GM23338 (cell line): ENCODE measurements at regions not wholly inside any gene's neighbourhood (a gene's known extent, or its start where the extent isn't known, plus 50 kb on each side); places are given as distances from the start of the nearest gene placed in this dataset.

Experiments used
- ATAC-seq: fragments of 200-7000 bp; cut with Tn5 transposase; 3 replicates; pipeline ENCODE4 v1.9.1; 2020
- DNase-seq: peaks from one replicate; pipeline ENCODE4 v3.0.0-alpha.2; 2015; ENCODE audit warnings: low spot score
- H2AFZ ChIP-seq: fragments of 200-600 bp; sonication (generic); 2 replicates; pipeline ENCODE4 v1.8.0; 2016; ENCODE audit warnings: antibody characterized with exemption, mild to moderate bottlenecking, moderate library complexity
- H3F3A ChIP-seq: fragments of 200-600 bp; sonication (generic); replicated peaks from 2 replicates; pipeline ENCODE4 v1.8.0; 2017; ENCODE audit warnings: antibody characterized with exemption, mixed run types, low read depth
- H3K27ac ChIP-seq: fragments of 200-600 bp; sonication (generic); 2 replicates; pipeline ENCODE4 v1.6.1; 2016; ENCODE audit warnings: low read depth
- H3K27me3 ChIP-seq: fragments of 200-600 bp; sonication (generic); 2 replicates; pipeline ENCODE4 v1.8.0; 2016; ENCODE audit warnings: mild to moderate bottlenecking, mixed run types, moderate library complexity; ENCODE audit not compliant: insufficient read depth
- H3K36me3 ChIP-seq: fragments of 200-600 bp; sonication (generic); 2 replicates; pipeline ENCODE4 v1.8.0; 2016; ENCODE audit warnings: mild to moderate bottlenecking; ENCODE audit not compliant: insufficient read depth
- H3K4me1 ChIP-seq: fragments of 200-600 bp; sonication (generic); 2 replicates; pipeline ENCODE4 v1.8.0; 2016; ENCODE audit warnings: mild to moderate bottlenecking, moderate library complexity; ENCODE audit not compliant: insufficient read depth
- H3K4me2 ChIP-seq: fragments of 200-600 bp; sonication (generic); 2 replicates; pipeline ENCODE4 v1.7.1; 2017; ENCODE audit warnings: mixed run types
- H3K4me3 ChIP-seq: fragments of 200-600 bp; sonication (generic); 2 replicates; pipeline ENCODE4 v1.6.1; 2016; ENCODE audit warnings: mixed run types
- H3K79me2 ChIP-seq: fragments of 200-600 bp; sonication (generic); replicated peaks from 2 replicates; pipeline ENCODE4 v1.8.0; 2017; ENCODE audit warnings: mild to moderate bottlenecking; ENCODE audit not compliant: insufficient read depth
- H3K9me2 ChIP-seq: fragments of 200-600 bp; sonication (generic); 2 replicates; pipeline ENCODE4 v1.8.0; 2017; ENCODE audit not compliant: insufficient read depth
- H4K20me1 ChIP-seq: fragments of 200-600 bp; sonication (generic); replicated peaks from 2 replicates; pipeline ENCODE4 v1.8.0; 2017; ENCODE audit warnings: mild to moderate bottlenecking; ENCODE audit not compliant: insufficient read depth
- H3K27ac Mint-ChIP-seq: 2 replicates; pipeline ENCODE4 v1.8.0; 2020; ENCODE audit warnings: inconsistent platforms, mild to moderate bottlenecking, moderate library complexity, mixed read lengths
- H3K27me3 Mint-ChIP-seq: 3 replicates; pipeline ENCODE4 v1.8.0; 2022; ENCODE audit warnings: low read depth, mild to moderate bottlenecking, moderate library complexity, mixed read lengths, inconsistent platforms; ENCODE audit not compliant: insufficient read depth, poor library complexity
- H3K36me3 Mint-ChIP-seq: 3 replicates; pipeline ENCODE4 v1.8.0; 2021; ENCODE audit warnings: low read depth, mild to moderate bottlenecking, inconsistent platforms, moderate library complexity, mixed read lengths
- H3K4me1 Mint-ChIP-seq: 3 replicates; pipeline ENCODE4 v1.8.0; 2020; ENCODE audit warnings: mild to moderate bottlenecking, inconsistent platforms, mixed read lengths
- H3K4me3 Mint-ChIP-seq: 3 replicates; pipeline ENCODE4 v1.8.0; 2021; ENCODE audit warnings: moderate library complexity, mild to moderate bottlenecking, inconsistent platforms, mixed read lengths
- H3K9me3 Mint-ChIP-seq: 3 replicates; pipeline ENCODE4 v1.8.0; 2020; ENCODE audit warnings: moderate library complexity, mild to moderate bottlenecking, inconsistent platforms, mixed read lengths
- TF ChIP-seq, protein P1 (sequence below): IDR thresholded peaks from 2 replicates; pipeline ENCODE4 v1.6.1; 2016; ENCODE audit warnings: antibody characterized with exemption
- TF ChIP-seq, protein P2 (sequence below): fragments of 250-450 bp; sonication (Bioruptor Pico); IDR thresholded peaks from 2 replicates; pipeline ENCODE4 v1.5.0; 2020; ENCODE audit warnings: mild to moderate bottlenecking, moderate library complexity
- TF ChIP-seq, protein P3 (sequence below): IDR thresholded peaks from one replicate; pipeline ENCODE4 v1.6.1; 2018; ENCODE audit warnings: antibody characterized with exemption; ENCODE audit not compliant: unreplicated experiment

DNA sequence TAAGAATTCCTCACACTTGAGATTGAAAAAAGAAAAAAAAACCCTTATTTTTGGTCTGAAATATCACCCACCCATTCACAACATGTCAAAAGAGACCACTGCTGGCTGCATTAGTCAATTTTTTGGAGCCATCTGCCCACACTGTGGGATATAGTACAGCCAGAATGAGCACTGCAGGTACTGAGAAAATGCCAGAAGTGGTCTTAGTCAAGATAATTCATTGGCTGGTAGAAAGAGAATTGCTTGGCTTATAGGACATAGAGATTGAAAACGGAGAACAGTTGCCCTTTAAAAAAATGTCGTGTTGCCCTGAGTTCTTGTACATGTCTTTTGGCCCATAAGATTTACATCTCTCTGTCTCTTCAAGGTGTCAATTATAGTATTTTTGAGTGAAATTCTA is 1899.5 kb downstream of the OLFM4 start (continued):
- TF ChIP-seq, protein P1, sequence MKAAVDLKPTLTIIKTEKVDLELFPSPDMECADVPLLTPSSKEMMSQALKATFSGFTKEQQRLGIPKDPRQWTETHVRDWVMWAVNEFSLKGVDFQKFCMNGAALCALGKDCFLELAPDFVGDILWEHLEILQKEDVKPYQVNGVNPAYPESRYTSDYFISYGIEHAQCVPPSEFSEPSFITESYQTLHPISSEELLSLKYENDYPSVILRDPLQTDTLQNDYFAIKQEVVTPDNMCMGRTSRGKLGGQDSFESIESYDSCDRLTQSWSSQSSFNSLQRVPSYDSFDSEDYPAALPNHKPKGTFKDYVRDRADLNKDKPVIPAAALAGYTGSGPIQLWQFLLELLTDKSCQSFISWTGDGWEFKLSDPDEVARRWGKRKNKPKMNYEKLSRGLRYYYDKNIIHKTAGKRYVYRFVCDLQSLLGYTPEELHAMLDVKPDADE = no peak

DNA sequence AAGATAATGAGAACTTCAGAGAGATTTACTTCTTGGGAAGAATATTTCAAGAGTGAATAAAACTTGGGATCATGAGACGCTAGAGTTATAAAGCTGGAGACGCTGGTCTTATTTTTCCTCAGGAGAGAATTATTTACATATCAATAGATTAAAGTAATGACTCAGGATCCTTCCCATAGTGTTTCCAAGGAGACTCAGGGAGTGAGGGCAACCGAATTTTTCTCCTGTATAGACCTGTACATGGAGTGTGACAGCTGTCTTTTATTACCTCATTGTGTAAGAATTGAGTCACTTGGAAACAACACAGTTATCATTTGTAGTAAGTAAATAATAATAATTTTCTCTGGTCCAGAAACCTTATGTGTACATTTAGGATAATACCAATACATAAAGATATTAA is 1905.5 kb downstream of the OLFM4 start:
- H3K36me3 Mint-ChIP-seq = peaks cover 2% of the 10 kb centered on the region
- peaks cover 10% of the 10 kb centered on the region; the same call in 2 of the 3 replicates for H3K9me3 Mint-ChIP-seq
- no peak overlapping the region for H3K4me3 Mint-ChIP-seq
- TF ChIP-seq, protein P2, sequence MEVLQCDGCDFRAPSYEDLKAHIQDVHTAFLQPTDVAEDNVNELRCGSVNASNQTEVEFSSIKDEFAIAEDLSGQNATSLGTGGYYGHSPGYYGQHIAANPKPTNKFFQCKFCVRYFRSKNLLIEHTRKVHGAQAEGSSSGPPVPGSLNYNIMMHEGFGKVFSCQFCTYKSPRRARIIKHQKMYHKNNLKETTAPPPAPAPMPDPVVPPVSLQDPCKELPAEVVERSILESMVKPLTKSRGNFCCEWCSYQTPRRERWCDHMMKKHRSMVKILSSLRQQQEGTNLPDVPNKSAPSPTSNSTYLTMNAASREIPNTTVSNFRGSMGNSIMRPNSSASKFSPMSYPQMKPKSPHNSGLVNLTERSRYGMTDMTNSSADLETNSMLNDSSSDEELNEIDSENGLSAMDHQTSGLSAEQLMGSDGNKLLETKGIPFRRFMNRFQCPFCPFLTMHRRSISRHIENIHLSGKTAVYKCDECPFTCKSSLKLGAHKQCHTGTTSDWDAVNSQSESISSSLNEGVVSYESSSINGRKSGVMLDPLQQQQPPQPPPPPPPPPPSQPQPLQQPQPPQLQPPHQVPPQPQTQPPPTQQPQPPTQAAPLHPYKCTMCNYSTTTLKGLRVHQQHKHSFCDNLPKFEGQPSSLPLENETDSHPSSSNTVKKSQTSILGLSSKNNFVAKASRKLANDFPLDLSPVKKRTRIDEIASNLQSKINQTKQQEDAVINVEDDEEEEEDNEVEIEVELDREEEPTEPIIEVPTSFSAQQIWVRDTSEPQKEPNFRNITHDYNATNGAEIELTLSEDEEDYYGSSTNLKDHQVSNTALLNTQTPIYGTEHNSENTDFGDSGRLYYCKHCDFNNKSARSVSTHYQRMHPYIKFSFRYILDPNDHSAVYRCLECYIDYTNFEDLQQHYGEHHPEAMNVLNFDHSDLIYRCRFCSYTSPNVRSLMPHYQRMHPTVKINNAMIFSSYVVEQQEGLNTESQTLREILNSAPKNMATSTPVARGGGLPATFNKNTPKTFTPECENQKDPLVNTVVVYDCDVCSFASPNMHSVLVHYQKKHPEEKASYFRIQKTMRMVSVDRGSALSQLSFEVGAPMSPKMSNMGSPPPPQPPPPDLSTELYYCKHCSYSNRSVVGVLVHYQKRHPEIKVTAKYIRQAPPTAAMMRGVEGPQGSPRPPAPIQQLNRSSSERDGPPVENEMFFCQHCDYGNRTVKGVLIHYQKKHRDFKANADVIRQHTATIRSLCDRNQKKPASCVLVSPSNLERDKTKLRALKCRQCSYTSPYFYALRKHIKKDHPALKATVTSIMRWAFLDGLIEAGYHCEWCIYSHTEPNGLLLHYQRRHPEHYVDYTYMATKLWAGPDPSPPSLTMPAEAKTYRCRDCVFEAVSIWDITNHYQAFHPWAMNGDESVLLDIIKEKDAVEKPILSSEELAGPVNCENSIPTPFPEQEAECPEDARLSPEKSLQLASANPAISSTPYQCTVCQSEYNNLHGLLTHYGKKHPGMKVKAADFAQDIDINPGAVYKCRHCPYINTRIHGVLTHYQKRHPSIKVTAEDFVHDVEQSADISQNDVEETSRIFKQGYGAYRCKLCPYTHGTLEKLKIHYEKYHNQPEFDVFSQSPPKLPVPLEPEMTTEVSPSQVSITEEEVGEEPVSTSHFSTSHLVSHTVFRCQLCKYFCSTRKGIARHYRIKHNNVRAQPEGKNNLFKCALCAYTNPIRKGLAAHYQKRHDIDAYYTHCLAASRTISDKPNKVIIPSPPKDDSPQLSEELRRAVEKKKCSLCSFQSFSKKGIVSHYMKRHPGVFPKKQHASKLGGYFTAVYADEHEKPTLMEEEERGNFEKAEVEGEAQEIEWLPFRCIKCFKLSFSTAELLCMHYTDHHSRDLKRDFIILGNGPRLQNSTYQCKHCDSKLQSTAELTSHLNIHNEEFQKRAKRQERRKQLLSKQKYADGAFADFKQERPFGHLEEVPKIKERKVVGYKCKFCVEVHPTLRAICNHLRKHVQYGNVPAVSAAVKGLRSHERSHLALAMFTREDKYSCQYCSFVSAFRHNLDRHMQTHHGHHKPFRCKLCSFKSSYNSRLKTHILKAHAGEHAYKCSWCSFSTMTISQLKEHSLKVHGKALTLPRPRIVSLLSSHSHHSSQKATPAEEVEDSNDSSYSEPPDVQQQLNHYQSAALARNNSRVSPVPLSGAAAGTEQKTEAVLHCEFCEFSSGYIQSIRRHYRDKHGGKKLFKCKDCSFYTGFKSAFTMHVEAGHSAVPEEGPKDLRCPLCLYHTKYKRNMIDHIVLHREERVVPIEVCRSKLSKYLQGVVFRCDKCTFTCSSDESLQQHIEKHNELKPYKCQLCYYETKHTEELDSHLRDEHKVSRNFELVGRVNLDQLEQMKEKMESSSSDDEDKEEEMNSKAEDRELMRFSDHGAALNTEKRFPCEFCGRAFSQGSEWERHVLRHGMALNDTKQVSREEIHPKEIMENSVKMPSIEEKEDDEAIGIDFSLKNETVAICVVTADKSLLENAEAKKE (CRISPR knock-in tag) = 0 out of 2 replicates have a peak, but pooled peaks have one; percentile 9
- TF ChIP-seq, protein P3, sequence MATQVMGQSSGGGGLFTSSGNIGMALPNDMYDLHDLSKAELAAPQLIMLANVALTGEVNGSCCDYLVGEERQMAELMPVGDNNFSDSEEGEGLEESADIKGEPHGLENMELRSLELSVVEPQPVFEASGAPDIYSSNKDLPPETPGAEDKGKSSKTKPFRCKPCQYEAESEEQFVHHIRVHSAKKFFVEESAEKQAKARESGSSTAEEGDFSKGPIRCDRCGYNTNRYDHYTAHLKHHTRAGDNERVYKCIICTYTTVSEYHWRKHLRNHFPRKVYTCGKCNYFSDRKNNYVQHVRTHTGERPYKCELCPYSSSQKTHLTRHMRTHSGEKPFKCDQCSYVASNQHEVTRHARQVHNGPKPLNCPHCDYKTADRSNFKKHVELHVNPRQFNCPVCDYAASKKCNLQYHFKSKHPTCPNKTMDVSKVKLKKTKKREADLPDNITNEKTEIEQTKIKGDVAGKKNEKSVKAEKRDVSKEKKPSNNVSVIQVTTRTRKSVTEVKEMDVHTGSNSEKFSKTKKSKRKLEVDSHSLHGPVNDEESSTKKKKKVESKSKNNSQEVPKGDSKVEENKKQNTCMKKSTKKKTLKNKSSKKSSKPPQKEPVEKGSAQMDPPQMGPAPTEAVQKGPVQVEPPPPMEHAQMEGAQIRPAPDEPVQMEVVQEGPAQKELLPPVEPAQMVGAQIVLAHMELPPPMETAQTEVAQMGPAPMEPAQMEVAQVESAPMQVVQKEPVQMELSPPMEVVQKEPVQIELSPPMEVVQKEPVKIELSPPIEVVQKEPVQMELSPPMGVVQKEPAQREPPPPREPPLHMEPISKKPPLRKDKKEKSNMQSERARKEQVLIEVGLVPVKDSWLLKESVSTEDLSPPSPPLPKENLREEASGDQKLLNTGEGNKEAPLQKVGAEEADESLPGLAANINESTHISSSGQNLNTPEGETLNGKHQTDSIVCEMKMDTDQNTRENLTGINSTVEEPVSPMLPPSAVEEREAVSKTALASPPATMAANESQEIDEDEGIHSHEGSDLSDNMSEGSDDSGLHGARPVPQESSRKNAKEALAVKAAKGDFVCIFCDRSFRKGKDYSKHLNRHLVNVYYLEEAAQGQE = no peak
- no peak overlapping the region for H2AFZ ChIP-seq
- H3F3A ChIP-seq = no peaks in the 10 kb centered on the region
- peaks cover 12% of the 10 kb centered on the region for H3K4me1 ChIP-seq
- H3K79me2 ChIP-seq = no peaks in the 10 kb centered on the region
- peaks cover 15% of the 10 kb centered on the region for H3K4me1 Mint-ChIP-seq
- no peak overlapping the region for H3K4me3 ChIP-seq
- no peak overlapping the region for H3K27ac Mint-ChIP-seq
- H3K4me2 ChIP-seq = peak overlapping the region; percentile 3; the same call in 1 of the 2 replicates
- DNase-seq = peak; percentile 47
- ATAC-seq = peak; percentile 60
- H3K27me3 ChIP-seq = no peaks in the 10 kb centered on the region
- H3K9me2 ChIP-seq = peaks cover 14% of the 10 kb centered on the region; the same call in 1 of the 2 replicates
- H3K27ac ChIP-seq = no peak overlapping the region
- H4K20me1 ChIP-seq = no peaks in the 10 kb centered on the region
- no peaks in the 10 kb centered on the region for H3K27me3 Mint-ChIP-seq
- 0 out of 2 replicates have a peak, but pooled peaks cover 5% of the 10 kb centered on the region for H3K36me3 ChIP-seq
